Activated CD4-positive, alpha-beta T cell treated with anti-CD3 and anti-CD28 coated beads, Interleukin-2, amount 10 ng/mL, durations not matched to agents 7 days and 5 days (primary cell): ENCODE measurements at regions not wholly inside any gene's neighbourhood (a gene's known extent, or its start where the extent isn't known, plus 50 kb on each side); places are given as distances from the start of the nearest gene placed in this dataset.
"Not testable (repeated sequence)": the region's sequence is repeated elsewhere in the genome, so short reads cannot be mapped to it uniquely, and the experiment has no call there.

Experiments used
- CTCF ChIA-PET: fragments of 350-600 bp; sonication (Branson Sonifier 250); formaldehyde crosslinking; loops from one replicate; lab custom pipeline; 2021; ENCODE audit warnings: antibody characterized with exemption; lab: Charles Lee
- POLR2A ChIA-PET: fragments of 350-600 bp; sonication (Branson Sonifier 250); formaldehyde crosslinking; loops from one replicate; lab custom pipeline; 2021; ENCODE audit warnings: antibody characterized with exemption; lab: Charles Lee
- DNase-seq: peaks from one replicate; pipeline ENCODE4 v3.0.0-alpha.2; 2020
- H3K27ac Mint-ChIP-seq: one replicate; pipeline ENCODE4 v1.8.0; 2021; ENCODE audit warnings: mild to moderate bottlenecking, moderate library complexity, mixed read lengths
- H3K27me3 Mint-ChIP-seq: one replicate; pipeline ENCODE4 v1.8.0; 2021; ENCODE audit warnings: mixed read lengths
- H3K36me3 Mint-ChIP-seq: one replicate; pipeline ENCODE4 v1.8.0; 2021; ENCODE audit warnings: low read depth, mixed read lengths
- H3K4me1 Mint-ChIP-seq: one replicate; pipeline ENCODE4 v1.8.0; 2021; ENCODE audit warnings: mixed read lengths
- H3K4me3 Mint-ChIP-seq: one replicate; pipeline ENCODE4 v1.8.0; 2021; ENCODE audit warnings: mild to moderate bottlenecking, moderate library complexity, mixed read lengths
- H3K9me3 Mint-ChIP-seq: one replicate; pipeline ENCODE4 v1.8.0; 2021; ENCODE audit warnings: mixed read lengths

DNA sequence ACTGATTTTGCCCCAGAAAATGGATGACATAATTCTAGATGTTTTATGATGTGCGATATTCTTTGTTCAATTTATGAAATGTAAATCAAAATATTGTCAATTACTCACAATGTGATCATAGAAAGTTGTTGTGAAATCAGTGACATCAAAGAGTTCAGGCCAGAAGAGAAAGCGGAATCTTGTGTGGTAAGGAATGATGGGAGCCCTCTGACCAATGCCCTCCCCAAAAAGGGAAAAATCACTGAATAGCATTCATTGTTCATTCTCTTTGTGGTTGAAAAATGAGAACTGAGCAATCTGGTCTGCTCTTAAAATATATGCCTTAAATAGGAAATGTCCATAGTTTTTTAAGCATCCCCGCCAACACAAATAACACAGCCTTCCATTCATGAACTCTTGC, 247.1 kb upstream of the GRIK2 start:
- Mint-ChIP-seq H3K27ac (no peak overlapping the region), H3K27me3 (no peaks in the 10 kb centered on the region), H3K9me3 (no peaks in the 10 kb centered on the region), H3K4me3 (no peak overlapping the region), H3K4me1 (no peaks in the 10 kb centered on the region), H3K36me3 (no peaks in the 10 kb centered on the region)
- ChIA-PET CTCF (no interaction called here), POLR2A (no interaction called here)
- no peak for DNase-seq

DNA sequence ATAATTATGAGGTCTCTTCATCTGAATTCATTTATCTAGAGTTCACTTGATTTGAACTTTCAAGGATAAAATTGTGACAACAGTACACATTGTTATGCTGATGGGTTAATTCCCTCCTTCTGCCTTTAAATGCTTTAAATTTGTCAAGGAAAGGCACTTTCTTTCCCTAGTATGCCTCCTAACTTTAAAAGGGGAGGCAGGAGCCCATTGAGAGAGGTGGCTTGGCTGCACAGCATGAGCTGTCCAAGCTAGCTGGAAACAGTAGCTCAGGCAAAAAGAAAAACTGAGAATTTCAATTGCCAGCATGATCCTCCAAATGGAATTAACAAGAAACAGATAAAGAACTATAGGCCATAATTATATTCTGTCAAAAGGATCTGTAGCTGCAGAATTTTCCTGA, 243.3 kb upstream of the GRIK2 start:
- Mint-ChIP-seq H3K4me1 (no peaks in the 10 kb centered on the region), H3K27ac (no peak overlapping the region), H3K36me3 (no peaks in the 10 kb centered on the region), H3K27me3 (no peaks in the 10 kb centered on the region), H3K9me3 (no peaks in the 10 kb centered on the region), H3K4me3 (no peak overlapping the region)
- CTCF ChIA-PET: interaction anchor here (0.7 kb wide), 1 partner anchor 867 kb away, joined by 3 read pairs; no protein-coding TSS in a partner anchor
- no peak for DNase-seq
- POLR2A ChIA-PET: no interaction called here

DNA sequence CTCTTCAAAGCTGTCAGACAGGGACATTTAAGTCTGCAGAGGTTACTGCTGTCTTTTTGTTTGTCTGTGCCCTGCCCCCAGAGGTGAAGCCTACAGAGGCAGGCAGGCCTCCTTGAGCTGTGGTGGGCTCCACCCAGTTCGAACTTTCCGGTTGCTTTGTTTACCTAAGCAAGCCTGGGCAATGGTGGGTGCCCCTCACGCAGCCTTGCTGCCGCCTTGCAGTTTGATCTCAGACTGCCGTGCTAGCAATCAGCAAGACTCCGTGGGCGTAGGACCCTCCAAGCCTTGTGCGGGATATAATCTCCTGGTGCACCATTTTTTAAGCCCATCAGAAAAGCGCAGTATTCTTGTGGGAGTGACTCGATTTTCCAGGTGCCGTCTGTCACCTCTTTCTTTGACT, 235.9 kb upstream of the GRIK2 start:
- H3K27ac Mint-ChIP-seq, H3K27me3 Mint-ChIP-seq, POLR2A ChIA-PET, H3K4me1 Mint-ChIP-seq, H3K36me3 Mint-ChIP-seq, CTCF ChIA-PET, DNase-seq, H3K9me3 Mint-ChIP-seq, H3K4me3 Mint-ChIP-seq: not testable (repeated sequence)

DNA sequence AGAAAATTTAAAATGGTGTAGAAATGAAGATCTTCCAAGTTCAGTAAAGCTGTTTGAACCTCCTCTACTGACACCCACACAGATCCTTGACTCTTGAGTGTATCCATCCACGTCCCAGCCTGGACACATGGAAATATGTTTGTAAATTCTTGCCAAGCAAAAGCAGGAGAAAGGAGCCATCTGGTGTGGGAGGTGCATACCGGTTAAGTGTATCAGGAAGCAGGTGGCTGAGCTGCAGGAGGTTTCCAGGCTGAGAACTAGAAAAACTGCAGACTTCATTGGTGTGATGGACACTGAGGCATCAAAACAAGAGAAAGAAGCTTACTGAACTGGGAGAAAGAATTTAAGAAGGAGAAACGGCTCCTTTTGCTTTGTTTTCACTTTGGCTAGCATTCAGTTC, 229.9 kb upstream of the GRIK2 start:
- H3K27me3 Mint-ChIP-seq: no peaks in the 10 kb centered on the region
- no peaks in the 10 kb centered on the region for H3K36me3 Mint-ChIP-seq
- H3K27ac Mint-ChIP-seq: no peak overlapping the region
- H3K4me3 Mint-ChIP-seq: no peak overlapping the region
- H3K4me1 Mint-ChIP-seq: no peaks in the 10 kb centered on the region
- H3K9me3 Mint-ChIP-seq: peaks cover 2% of the 10 kb centered on the region
- POLR2A ChIA-PET: no interaction called here
- DNase-seq: no peak
- CTCF ChIA-PET: no interaction called here

DNA sequence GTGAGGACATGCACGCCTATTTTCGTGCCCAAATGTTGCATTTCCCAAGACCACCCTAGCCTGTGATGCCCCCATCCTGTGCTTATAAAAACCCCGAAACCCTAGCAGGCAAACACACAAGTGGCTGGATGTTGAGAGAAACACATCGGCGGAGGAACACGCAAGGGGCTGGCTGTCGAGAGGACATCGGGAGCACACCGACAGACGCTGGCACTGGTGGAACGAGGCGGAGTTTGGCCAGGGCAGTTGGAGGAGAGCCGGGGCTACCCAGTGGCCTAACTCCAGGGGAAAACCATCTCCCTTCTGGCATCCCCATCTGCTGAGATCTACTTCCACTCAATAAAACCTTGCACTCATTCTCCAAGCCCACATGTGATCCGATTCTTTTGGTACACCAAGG, 225.9 kb upstream of the GRIK2 start:
- no peaks in the 10 kb centered on the region for H3K27me3 Mint-ChIP-seq
- H3K4me1 Mint-ChIP-seq: no peaks in the 10 kb centered on the region
- no peaks in the 10 kb centered on the region for H3K36me3 Mint-ChIP-seq
- POLR2A ChIA-PET: no interaction called here
- no peak overlapping the region for H3K4me3 Mint-ChIP-seq
- CTCF ChIA-PET: no interaction called here
- no peak overlapping the region for H3K27ac Mint-ChIP-seq
- peaks cover 7% of the 10 kb centered on the region for H3K9me3 Mint-ChIP-seq
- no peak for DNase-seq

DNA sequence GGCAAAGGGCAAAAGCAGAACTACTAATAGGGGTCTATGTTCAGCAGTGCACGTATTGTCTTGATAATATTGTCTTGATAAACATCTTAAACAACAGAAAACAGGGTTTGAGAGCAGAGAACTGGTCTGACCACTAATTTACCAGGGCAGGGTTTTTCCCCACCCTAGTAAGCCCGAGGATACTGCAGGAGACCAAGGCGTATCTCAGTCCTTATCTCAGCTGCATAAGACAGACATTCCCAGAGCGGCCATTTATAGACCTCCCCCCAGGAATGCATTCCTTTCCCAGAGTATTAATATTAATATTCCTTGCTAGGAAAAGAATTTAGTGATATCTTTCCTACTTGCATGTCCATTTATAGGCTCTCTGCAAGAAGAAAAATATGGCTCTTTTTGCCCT, 222.5 kb upstream of the GRIK2 start:
- H3K36me3 Mint-ChIP-seq, DNase-seq, H3K4me3 Mint-ChIP-seq, H3K4me1 Mint-ChIP-seq, H3K9me3 Mint-ChIP-seq, H3K27me3 Mint-ChIP-seq, CTCF ChIA-PET, POLR2A ChIA-PET, H3K27ac Mint-ChIP-seq: not testable (repeated sequence)

DNA sequence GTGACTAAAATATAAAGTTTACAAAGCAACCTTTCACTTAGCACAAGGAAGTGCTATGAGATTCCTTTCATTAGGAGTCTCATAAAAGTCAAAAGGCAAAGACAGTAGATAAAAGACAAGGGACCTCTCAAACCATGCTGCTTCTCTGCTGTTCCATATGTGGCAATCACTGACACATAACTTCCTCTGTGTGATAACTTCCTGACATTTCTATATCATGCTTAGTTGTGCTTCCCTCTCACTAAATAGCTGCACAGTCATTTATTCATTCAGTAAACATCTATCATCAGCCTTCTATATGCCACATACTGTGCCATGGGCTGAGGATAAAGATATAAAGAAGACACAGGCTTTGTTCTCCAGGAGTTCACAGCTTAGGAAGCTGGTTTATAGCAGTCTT, 214.8 kb upstream of the GRIK2 start:
- no peak for DNase-seq
- Mint-ChIP-seq H3K36me3 (no peaks in the 10 kb centered on the region), H3K9me3 (no peaks in the 10 kb centered on the region), H3K4me3 (no peak overlapping the region), H3K27me3 (no peaks in the 10 kb centered on the region), H3K4me1 (no peaks in the 10 kb centered on the region), H3K27ac (no peak overlapping the region)
- POLR2A ChIA-PET: no interaction called here
- CTCF ChIA-PET: no interaction called here

DNA sequence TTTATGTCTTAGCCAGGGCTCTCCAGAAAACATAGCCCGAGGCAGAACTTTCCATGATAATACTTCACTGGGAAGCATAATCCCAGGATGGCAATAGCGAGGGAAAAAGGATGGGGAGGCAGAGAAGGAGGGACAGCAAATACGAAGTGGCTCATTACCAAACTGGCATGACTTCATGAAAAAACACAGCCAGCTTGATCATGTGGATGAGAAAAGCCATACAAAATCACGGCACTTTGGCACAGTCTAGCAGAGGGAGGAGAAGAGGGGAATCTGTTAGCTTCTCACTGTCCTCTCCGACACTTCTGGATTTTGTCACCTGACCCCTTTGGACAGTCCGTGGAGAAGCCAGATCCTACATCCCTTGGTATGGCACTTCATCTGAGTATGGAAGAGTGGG, 212.5 kb upstream of the GRIK2 start:
- no peak overlapping the region for H3K27ac Mint-ChIP-seq
- no peak for DNase-seq
- H3K9me3 Mint-ChIP-seq: no peaks in the 10 kb centered on the region
- ChIA-PET POLR2A (no interaction called here), CTCF (no interaction called here)
- no peak overlapping the region for H3K4me3 Mint-ChIP-seq
- H3K36me3 Mint-ChIP-seq: no peaks in the 10 kb centered on the region
- no peaks in the 10 kb centered on the region for H3K4me1 Mint-ChIP-seq
- H3K27me3 Mint-ChIP-seq: no peaks in the 10 kb centered on the region

DNA sequence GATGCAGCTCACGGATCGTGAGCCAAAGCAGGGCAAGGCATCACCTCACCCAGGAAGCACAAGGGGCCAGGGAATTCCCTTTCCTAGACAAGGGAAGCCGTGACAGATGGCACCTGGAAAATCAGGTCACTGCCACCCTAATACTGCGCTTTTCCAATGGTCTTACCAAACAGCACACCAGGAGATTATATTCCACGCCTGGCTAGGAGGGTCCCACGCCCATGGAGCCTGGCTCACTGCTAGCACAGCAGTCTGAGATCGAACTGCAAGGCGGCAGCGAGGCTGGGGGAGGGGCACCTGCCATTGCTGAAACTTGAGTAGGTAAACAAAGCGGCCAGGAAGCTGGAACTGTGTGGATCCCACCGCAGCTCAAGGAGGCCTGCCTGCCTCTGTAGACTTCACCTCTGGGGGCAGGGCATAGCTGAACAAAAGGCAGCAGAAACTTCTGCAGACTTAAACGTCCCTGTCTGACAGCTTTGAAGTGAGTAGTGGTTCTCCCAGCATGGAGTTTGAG, 205.2 kb upstream of the GRIK2 start:
- H3K27me3 Mint-ChIP-seq, H3K36me3 Mint-ChIP-seq, CTCF ChIA-PET, POLR2A ChIA-PET, DNase-seq, H3K4me3 Mint-ChIP-seq, H3K4me1 Mint-ChIP-seq, H3K27ac Mint-ChIP-seq, H3K9me3 Mint-ChIP-seq: not testable (repeated sequence)

DNA sequence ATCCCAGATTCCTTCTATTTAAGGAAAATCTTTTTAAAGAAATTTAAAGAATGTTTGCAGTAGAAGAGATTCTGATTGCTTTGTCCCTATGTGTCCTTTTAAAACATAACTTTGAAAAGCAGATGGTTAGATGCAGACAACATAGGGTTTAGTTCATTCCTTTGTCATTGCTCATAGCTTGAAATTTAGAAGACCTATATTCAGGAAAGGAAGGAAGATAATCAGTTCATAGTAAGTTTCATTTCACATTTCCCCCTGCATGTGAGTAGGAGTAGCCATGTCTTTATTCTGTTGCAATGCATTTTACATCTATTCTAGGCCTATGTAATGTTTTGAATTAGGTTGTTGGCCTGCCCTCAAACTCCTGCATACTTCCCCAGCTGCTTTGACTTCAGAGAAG, 197.9 kb upstream of the GRIK2 start:
- POLR2A ChIA-PET: no interaction called here
- no peak overlapping the region for H3K4me3 Mint-ChIP-seq
- H3K27me3 Mint-ChIP-seq: no peaks in the 10 kb centered on the region
- H3K9me3 Mint-ChIP-seq: no peaks in the 10 kb centered on the region
- no peak for DNase-seq
- no peaks in the 10 kb centered on the region for H3K36me3 Mint-ChIP-seq
- no peak overlapping the region for H3K27ac Mint-ChIP-seq
- no peaks in the 10 kb centered on the region for H3K4me1 Mint-ChIP-seq
- CTCF ChIA-PET: no interaction called here

DNA sequence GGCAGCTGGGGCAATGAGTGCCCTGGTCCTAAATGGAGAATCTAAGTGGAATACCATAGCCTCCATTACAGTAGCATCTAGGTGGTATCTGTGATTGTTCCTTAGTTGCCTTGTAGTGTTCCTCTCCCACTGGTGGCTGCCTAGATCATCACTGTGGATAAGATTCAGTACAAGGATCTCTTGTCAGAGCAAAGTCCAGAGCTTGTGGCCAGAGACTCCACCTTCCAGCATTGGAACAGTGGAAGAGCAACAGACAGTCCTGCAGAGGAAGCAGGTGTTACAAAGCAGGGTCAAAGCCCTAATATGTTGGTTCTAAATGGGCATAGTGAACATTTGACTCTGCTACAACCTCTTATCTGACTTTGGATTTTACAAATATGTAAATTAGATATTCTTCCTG, 194.1 kb upstream of the GRIK2 start:
- H3K4me1 Mint-ChIP-seq: no peaks in the 10 kb centered on the region
- H3K27ac Mint-ChIP-seq: no peak overlapping the region
- ChIA-PET CTCF (no interaction called here), POLR2A (no interaction called here)
- H3K36me3 Mint-ChIP-seq: no peaks in the 10 kb centered on the region
- H3K27me3 Mint-ChIP-seq: no peaks in the 10 kb centered on the region
- no peak for DNase-seq
- H3K9me3 Mint-ChIP-seq: no peaks in the 10 kb centered on the region
- H3K4me3 Mint-ChIP-seq: no peak overlapping the region

DNA sequence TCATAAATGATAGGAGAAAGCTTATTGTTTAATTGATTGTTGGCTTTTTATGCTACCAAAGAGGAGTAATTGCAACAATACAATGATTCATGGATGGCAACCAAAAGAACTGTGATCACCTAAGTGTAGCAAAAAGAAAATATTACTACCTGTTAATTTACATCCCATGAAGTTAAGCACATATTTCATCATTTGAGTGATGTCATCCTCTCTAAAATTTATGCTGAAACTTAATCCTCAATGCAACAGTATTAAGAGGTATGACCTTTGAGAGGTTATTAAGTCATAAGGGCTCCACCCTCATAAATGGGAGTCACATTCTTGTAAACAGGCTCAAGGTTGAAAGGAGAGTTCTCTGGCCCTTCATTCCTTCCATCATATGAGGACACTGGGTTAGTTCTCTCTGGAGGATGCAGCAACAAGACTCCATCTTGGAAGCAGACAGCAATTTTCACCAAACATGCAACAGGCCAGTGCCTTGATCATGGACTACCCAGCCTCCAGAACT, 190.6 kb upstream of the GRIK2 start:
- no peaks in the 10 kb centered on the region for H3K9me3 Mint-ChIP-seq
- no peak overlapping the region for H3K27ac Mint-ChIP-seq
- no peaks in the 10 kb centered on the region for H3K36me3 Mint-ChIP-seq
- H3K27me3 Mint-ChIP-seq: no peaks in the 10 kb centered on the region
- DNase-seq: no peak
- ChIA-PET POLR2A (no interaction called here), CTCF (no interaction called here)
- H3K4me3 Mint-ChIP-seq: no peak overlapping the region
- no peaks in the 10 kb centered on the region for H3K4me1 Mint-ChIP-seq

DNA sequence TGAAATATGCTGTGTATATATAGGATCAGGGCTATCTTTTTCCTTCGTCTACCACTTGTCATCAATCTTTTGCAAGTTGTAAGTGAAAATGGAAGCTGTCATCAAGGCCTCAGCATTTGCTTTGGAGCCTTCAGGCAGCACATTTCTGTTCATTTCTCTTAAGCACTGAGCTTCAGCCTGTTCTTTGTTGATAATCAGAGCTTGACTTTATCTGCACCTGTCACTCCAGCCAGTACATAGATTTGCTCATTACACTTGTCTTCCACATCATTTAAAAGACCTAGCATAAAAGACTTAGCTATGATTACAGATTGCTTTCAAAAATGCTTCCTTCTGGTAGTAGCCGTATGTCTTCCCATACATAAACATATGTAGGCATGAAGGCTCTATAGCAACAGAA, 189.8 kb upstream of the GRIK2 start:
- Mint-ChIP-seq H3K4me1 (no peaks in the 10 kb centered on the region), H3K9me3 (no peaks in the 10 kb centered on the region), H3K27me3 (no peaks in the 10 kb centered on the region), H3K4me3 (no peak overlapping the region), H3K27ac (no peak overlapping the region), H3K36me3 (no peaks in the 10 kb centered on the region)
- DNase-seq: no peak
- CTCF ChIA-PET: interaction anchor here (0.6 kb wide), 1 partner anchor 806 kb away, joined by 3 read pairs; no protein-coding TSS in a partner anchor
- POLR2A ChIA-PET: no interaction called here

DNA sequence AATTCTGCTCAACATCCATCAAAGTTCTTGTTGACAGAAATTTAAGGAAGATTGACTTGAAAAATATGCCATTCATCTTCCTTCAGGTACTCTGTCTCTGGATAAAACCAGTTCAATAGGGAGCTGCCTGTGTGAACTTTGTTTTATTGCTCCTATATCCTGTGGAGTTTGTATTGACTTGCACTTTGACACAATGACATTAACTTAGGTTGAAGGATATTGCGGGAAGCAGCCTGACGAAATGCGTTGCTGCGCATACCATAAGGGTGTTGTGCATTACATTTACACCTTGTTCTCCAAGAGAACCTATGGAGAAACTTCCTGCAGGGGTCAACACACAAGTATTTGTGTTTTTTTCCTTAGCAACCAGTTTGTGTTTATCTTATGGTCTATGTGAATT, 185.4 kb upstream of the GRIK2 start:
- no peak for DNase-seq
- ChIA-PET CTCF (no interaction called here), POLR2A (no interaction called here)
- Mint-ChIP-seq H3K9me3 (no peaks in the 10 kb centered on the region), H3K27ac (no peak overlapping the region), H3K4me1 (no peaks in the 10 kb centered on the region), H3K4me3 (no peak overlapping the region), H3K36me3 (no peaks in the 10 kb centered on the region), H3K27me3 (no peaks in the 10 kb centered on the region)
